Sigmoid colon (tissue), 4 donors: ENCODE measurements at regions not wholly inside any gene's neighbourhood (a gene's known extent, or its start where the extent isn't known, plus 50 kb on each side); places are given as distances from the start of the nearest gene placed in this dataset.

Experiments
- CTCF ChIP-seq, 4 experiments: fragments of 450-650 bp in 3 of 4; fragments of 200-600 bp in 1 of 4; IDR thresholded peaks; one replicate each; pipeline ENCODE4 v1.5.1; 2016 to 2019; ENCODE audit warnings: antibody characterized with exemption in 4 of 4, mild to moderate bottlenecking in 3 of 4, moderate library complexity in 2 of 4
- EP300 ChIP-seq, 4 donors: sonication (generic); formaldehyde crosslinking; IDR thresholded peaks; one replicate each; pipeline ENCODE4 v1.6.1; 2017; ENCODE audit warnings: antibody characterized with exemption in 4 of 4
- POLR2A ChIP-seq, 2 donors: fragments of 450-650 bp; IDR thresholded peaks; one replicate each; pipeline ENCODE4 v1.6.1; 2016; ENCODE audit warnings: antibody characterized with exemption in 2 of 2, mild to moderate bottlenecking in 2 of 2, moderate library complexity in 2 of 2
- POLR2AphosphoS5 ChIP-seq, 4 donors: sonication (generic); formaldehyde crosslinking; IDR thresholded peaks; one replicate each; pipeline ENCODE4 v1.6.1; 2017; ENCODE audit warnings: antibody characterized with exemption in 4 of 4

GRCh38 chrY:7792431-7792830 lies 880.9 kb upstream of the AMELY start:
- no peak for TF ChIP-seq CTCF (IDR thresholded peaks at IDR 0.05)
- TF ChIP-seq POLR2A (IDR thresholded peaks at IDR 0.05): no peak
- TF ChIP-seq EP300 (IDR thresholded peaks at IDR 0.05): no peak
- no peak for TF ChIP-seq POLR2AphosphoS5 (IDR thresholded peaks at IDR 0.05)
